HepG2 (cell line): ENCODE measurements at regions not wholly inside any gene's neighbourhood (a gene's known extent, or its start where the extent isn't known, plus 50 kb on each side); places are given as distances from the start of the nearest gene placed in this dataset.

Experiments
- ATAC-seq: fragments of 200-7000 bp; cut with Tn5 transposase; 3 replicates; pipeline ENCODE4 v1.9.1; 2020; ENCODE audit warnings: mild to moderate bottlenecking, moderate library complexity
- BruUV-seq: library from RNA; stranded (reverse); fragments of 400-500 nt; replicated peaks from 2 replicates; lab custom pipeline; 2021; lab: Mats Ljungman, UMichigan
- CTCF ChIA-PET: fragments of 300-600 bp; formaldehyde crosslinking; extraction: SDS; loops from one replicate; lab custom pipeline; 2021; ENCODE audit warnings: low total read pairs, inconsistent platforms, low intra/inter-chr PET ratio; lab: Yijun Ruan, JAX
- POLR2A ChIA-PET: fragments of 350-600 bp; sonication (Branson Sonifier 250); formaldehyde crosslinking; loops from one replicate; lab custom pipeline; 2020; ENCODE audit warnings: antibody characterized with exemption, inconsistent platforms; lab: Yijun Ruan, JAX
- DNase-seq: peaks from one replicate; pipeline ENCODE4 v3.0.0-alpha.2; 2015; ENCODE audit warnings: low spot score
- FAIRE-seq: peaks from 3 replicates; lab custom pipeline; 2011; peaks lifted over from hg19 to GRCh38; lab: Jason Lieb, UNC
- H2AFZ ChIP-seq: one replicate; pipeline ENCODE4 v1.6.1; 2011; ENCODE audit warnings: low read length, inconsistent platforms
- H3K27ac ChIP-seq: fragments of 300-600 bp; 3 replicates; pipeline ENCODE4 v1.8.0; 2011; ENCODE audit warnings: mixed run types, mild to moderate bottlenecking, mixed read lengths, low read length, inconsistent platforms; ENCODE audit not compliant: insufficient read depth; ENCODE audit errors: extremely low read length
- H3K27me3 ChIP-seq, 2 experiments: fragments of 200-600 bp in 1 of 2; 2 replicates in 1 of 2; 3 replicates in 1 of 2; pipeline versions ENCODE4 v1.6.0 to v1.8.0; 2011; ENCODE audit warnings: low read length in 2 of 2, mild to moderate bottlenecking in 2 of 2, moderate library complexity in 2 of 2, inconsistent platforms in 1 of 2; ENCODE audit not compliant: insufficient read depth in 2 of 2, control insufficient read depth in 1 of 2
- H3K36me3 ChIP-seq, 2 experiments: fragments of 200-600 bp in 1 of 2; replicated peaks in 1 of 2; 2 replicates in 1 of 2; 3 replicates in 1 of 2; pipeline versions ENCODE4 v1.5.1 to v1.8.0; 2011; ENCODE audit warnings: low read length in 2 of 2, inconsistent platforms in 1 of 2; ENCODE audit not compliant: insufficient read depth in 2 of 2, control insufficient read depth in 1 of 2
- H3K4me1 ChIP-seq: 2 replicates; pipeline ENCODE4 v1.5.1; 2012; ENCODE audit warnings: low read length, inconsistent platforms; ENCODE audit not compliant: insufficient read depth
- H3K4me2 ChIP-seq: 2 replicates; pipeline ENCODE4 v1.6.0; 2011; ENCODE audit warnings: low read depth, low read length, inconsistent platforms
- H3K4me3 ChIP-seq, 3 experiments: fragments of 200-600 bp in 1 of 3; sonication (generic), shearing (Covaris generic) in 1 of 3; replicated peaks in 1 of 3; 2 replicates each; pipeline ENCODE4 v1.5.1; 2011 to 2016; ENCODE audit warnings: low read length in 3 of 3, inconsistent platforms in 2 of 3, low read depth in 2 of 3, mild to moderate bottlenecking in 2 of 3, control low read depth in 1 of 3, mixed read lengths in 1 of 3; ENCODE audit not compliant: insufficient read depth in 1 of 3
- H3K79me2 ChIP-seq: one replicate; pipeline ENCODE4 v1.6.1; 2011; ENCODE audit warnings: low read length, inconsistent platforms; ENCODE audit not compliant: insufficient read depth
- H3K9ac ChIP-seq: 2 replicates; pipeline ENCODE4 v1.6.0; 2011; ENCODE audit warnings: mild to moderate bottlenecking, low read depth, low read length, inconsistent platforms; ENCODE audit not compliant: insufficient read depth
- H3K9me3 ChIP-seq: 2 replicates; pipeline ENCODE4 v1.5.1; 2012; ENCODE audit warnings: mild to moderate bottlenecking, low read length
- H4K20me1 ChIP-seq: 2 replicates; pipeline ENCODE4 v1.6.0; 2011; ENCODE audit warnings: inconsistent platforms, mild to moderate bottlenecking, low read length, moderate library complexity; ENCODE audit not compliant: insufficient read depth
- BHLHE40 ChIP-seq: IDR thresholded peaks from 2 replicates; pipeline ENCODE4 v1.6.1; 2011; ENCODE audit warnings: low read length, improper control_type of control experiment
- CAMTA2 ChIP-seq: sonication (generic); formaldehyde crosslinking; IDR thresholded peaks from 2 replicates; pipeline ENCODE4 v1.4.0; 2020; ENCODE audit warnings: mild to moderate bottlenecking, missing genetic modification reagents, borderline replicate concordance
- HOXA9 ChIP-seq: sonication (generic); formaldehyde crosslinking; IDR thresholded peaks from 2 replicates; pipeline ENCODE4 v1.8.1; 2022; ENCODE audit warnings: missing genetic modification reagents, mild to moderate bottlenecking, moderate library complexity, borderline replicate concordance
- IKZF4 ChIP-seq: sonication (generic); formaldehyde crosslinking; IDR thresholded peaks from 2 replicates; pipeline ENCODE4 v1.5.1; 2020; ENCODE audit warnings: borderline replicate concordance, mild to moderate bottlenecking, low read depth, missing genetic modification reagents; ENCODE audit errors: not compliant biosample characterization
- KLF12 ChIP-seq: sonication (generic); formaldehyde crosslinking; IDR thresholded peaks from 2 replicates; pipeline ENCODE4 v1.4.0; 2020; ENCODE audit warnings: missing genetic modification reagents, borderline replicate concordance
- PRDM4 ChIP-seq: sonication (generic); formaldehyde crosslinking; IDR thresholded peaks from 2 replicates; pipeline ENCODE4 v1.9.0; 2021; ENCODE audit warnings: missing genetic modification reagents, borderline replicate concordance
- SNAPC2 ChIP-seq: sonication (generic); formaldehyde crosslinking; IDR thresholded peaks from 2 replicates; pipeline ENCODE4 v1.8.1; 2022; ENCODE audit warnings: mild to moderate bottlenecking, missing genetic modification reagents
- TGIF2 ChIP-seq: IDR thresholded peaks from 2 replicates; pipeline ENCODE4 v1.6.1; 2016; ENCODE audit warnings: control low read depth, missing compliant biosample characterization
- THYN1 ChIP-seq: sonication (generic); formaldehyde crosslinking; IDR thresholded peaks from 2 replicates; pipeline ENCODE4 v1.8.1; 2023; ENCODE audit warnings: low read depth, mild to moderate bottlenecking, moderate library complexity, missing genetic modification reagents, borderline replicate concordance
- ZBTB20 ChIP-seq: sonication (generic); formaldehyde crosslinking; IDR thresholded peaks from 2 replicates; pipeline ENCODE4 v1.8.1; 2023; ENCODE audit warnings: missing genetic modification reagents, low read depth, mild to moderate bottlenecking, borderline replicate concordance
- ZNF224 ChIP-seq: sonication (generic); formaldehyde crosslinking; IDR thresholded peaks from 2 replicates; pipeline ENCODE4 v1.5.0; 2020; ENCODE audit warnings: mild to moderate bottlenecking, missing genetic modification reagents
- ZNF329 ChIP-seq: sonication (generic); formaldehyde crosslinking; IDR thresholded peaks from 2 replicates; pipeline ENCODE4 v1.9.0; 2021; ENCODE audit warnings: low read depth, mild to moderate bottlenecking, missing genetic modification reagents
- ZNF337 ChIP-seq: sonication (generic); formaldehyde crosslinking; IDR thresholded peaks from 2 replicates; pipeline ENCODE4 v1.5.1; 2020; ENCODE audit warnings: missing genetic modification reagents, low read depth, mild to moderate bottlenecking, borderline replicate concordance
- ZNF432 ChIP-seq: sonication (generic); formaldehyde crosslinking; IDR thresholded peaks from 2 replicates; pipeline ENCODE4 v1.5.0; 2020; ENCODE audit warnings: missing genetic modification reagents, mild to moderate bottlenecking, borderline replicate concordance
- ZNF44 ChIP-seq: sonication (generic); formaldehyde crosslinking; IDR thresholded peaks from 2 replicates; pipeline ENCODE4 v1.5.1; 2020; ENCODE audit warnings: mild to moderate bottlenecking, missing genetic modification reagents
- ZNF547 ChIP-seq: sonication (generic); formaldehyde crosslinking; IDR thresholded peaks from 2 replicates; pipeline ENCODE4 v1.5.1; 2020; ENCODE audit warnings: mild to moderate bottlenecking, missing genetic modification reagents
- ZNF577 ChIP-seq: sonication (generic); formaldehyde crosslinking; IDR thresholded peaks from 2 replicates; pipeline ENCODE4 v1.4.0; 2020; ENCODE audit warnings: mild to moderate bottlenecking, low read depth, missing genetic modification reagents, borderline replicate concordance
- ZNF782 ChIP-seq: sonication (generic); formaldehyde crosslinking; IDR thresholded peaks from 2 replicates; pipeline ENCODE4 v1.4.0; 2020; ENCODE audit warnings: missing genetic modification reagents, mild to moderate bottlenecking, borderline replicate concordance
- WGBS: methylation state at CpG from one replicate; pipeline ENCODE4 v1.1.6; 2017; ENCODE audit warnings: low lambda C conversion rate; 5-methylcytosine and 5-hydroxymethylcytosine counted together
- in situ Hi-C: cut with HindIII; loops from 2 replicates; pipeline ENCODE4 v1.10.0; 2017; ENCODE audit warnings: low pct_unique_long_range_greater_than_20kb; ENCODE audit not compliant: extremely low pct_ligation_motif_present
- intact Hi-C: fragments of 100-400 bp; cut with micrococcal nuclease; formaldehyde crosslinking; loops from one replicate; pipeline ENCODE4 v1.10.0; 2022; ENCODE audit not compliant: unreplicated experiment

- H2AFZ ChIP-seq = no peak overlapping the region
- ATAC-seq (no peak), DNase-seq (no peak), FAIRE-seq (no peak)
- H3K9me3 ChIP-seq = no peaks in the 10 kb centered on the region
- BruUV-seq = no TSS peak
- no peaks in the 10 kb centered on the region for H3K27me3 ChIP-seq
- intact Hi-C loops = no loop called here
- H3K36me3 ChIP-seq = no peaks in the 10 kb centered on the region; a peak in 1 of 5 replicates
- H3K4me2 ChIP-seq = no peak overlapping the region
- POLR2A ChIA-PET = interaction anchor here (0.6 kb wide), 1 partner anchor 160 kb away, joined by 3 read pairs; no protein-coding TSS in a partner anchor
- 81% methylated on average over 7 of the region's 7 CpGs for WGBS
- CTCF ChIA-PET = no interaction called here
- in situ Hi-C loops = loop anchor here (10.0 kb wide), 1 partner anchor 492 kb away; no protein-coding TSS in a partner anchor
- H3K27ac ChIP-seq = no peak overlapping the region
- TF ChIP-seq TGIF2 (CRISPR knock-in tag) (no peak), THYN1 (CRISPR knock-in tag) (no peak), ZNF44 (no peak), KLF12 (CRISPR knock-in tag) (no peak), IKZF4 (CRISPR knock-in tag) (no peak), HOXA9 (CRISPR knock-in tag) (no peak), ZNF432 (CRISPR knock-in tag) (no peak), SNAPC2 (CRISPR knock-in tag) (no peak), ZBTB20 (CRISPR knock-in tag) (no peak), ZNF224 (CRISPR knock-in tag) (no peak), BHLHE40 (no peak), ZNF577 (CRISPR knock-in tag) (no peak), ZNF329 (CRISPR knock-in tag) (no peak), ZNF782 (CRISPR knock-in tag) (no peak), ZNF547 (no peak), CAMTA2 (CRISPR knock-in tag) (no peak), ZNF337 (CRISPR knock-in tag) (no peak), PRDM4 (CRISPR knock-in tag) (no peak)
- no peak overlapping the region for H3K9ac ChIP-seq
- H3K4me1 ChIP-seq = peaks cover 48% of the 10 kb centered on the region
- no peaks in the 10 kb centered on the region for H4K20me1 ChIP-seq
- no peaks in the 10 kb centered on the region for H3K79me2 ChIP-seq
- H3K4me3 ChIP-seq = no peak overlapping the region
Measured at GRCh38 chr14:100402631-100403030, 79.5 kb downstream of the SLC25A47 start.
